ENCODE measurements at regions not wholly inside any gene's neighbourhood (a gene's known extent, or its start where the extent isn't known, plus 50 kb on each side); places are given as distances from the start of the nearest gene placed in this dataset.
A peak's percentile ranks its signal among the peaks of the same experiment; 100 is the strongest.
"Not testable (repeated sequence)": the region's sequence is repeated elsewhere in the genome, so short reads cannot be mapped to it uniquely, and the experiment has no call there.

DNA sequence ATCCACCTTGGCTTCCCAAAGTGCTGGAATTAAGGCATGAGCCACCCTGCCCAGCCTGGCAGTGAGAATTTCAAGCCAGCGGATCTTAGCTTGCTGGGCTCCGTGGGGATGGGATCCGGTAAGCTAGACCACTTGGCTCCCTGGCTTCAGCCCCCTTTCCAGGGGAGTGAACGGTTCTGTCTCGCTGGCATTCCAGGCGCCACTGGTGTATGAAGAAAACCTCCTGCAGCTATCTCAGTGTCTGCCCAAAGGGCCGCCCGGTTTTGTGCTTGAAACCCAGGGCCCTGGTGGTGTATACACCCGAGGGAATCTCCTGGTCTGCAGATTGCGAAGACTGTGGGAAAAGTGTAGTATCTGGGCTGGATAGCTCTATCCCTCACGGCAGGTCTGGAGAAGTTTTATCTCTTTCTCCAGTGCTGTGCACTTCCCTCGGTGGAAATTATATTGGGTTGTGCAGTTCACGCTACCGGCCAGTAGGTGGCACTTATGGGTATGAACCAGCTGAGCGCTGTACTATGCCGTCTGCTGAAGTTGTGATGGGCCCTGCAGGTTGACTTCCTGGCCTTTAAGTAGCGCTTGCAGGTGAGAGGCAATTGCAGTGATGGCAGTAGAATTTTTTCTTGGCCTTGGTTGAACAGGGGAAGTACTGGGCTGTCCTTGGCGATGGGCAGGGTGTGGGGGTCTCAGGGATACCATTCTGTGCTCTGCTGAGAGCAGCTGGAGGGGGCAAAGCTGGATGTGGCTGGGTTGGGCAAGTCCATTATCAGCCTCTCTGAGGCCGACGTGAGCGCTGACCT lies 138.0 kb upstream of the MTPN start:
- peak; percentile 73 for ATAC-seq (ENCODE audit: low FRiP score)
- DNase-seq (ENCODE audit: low spot score) = no peak
- TF ChIP-seq, protein P1, sequence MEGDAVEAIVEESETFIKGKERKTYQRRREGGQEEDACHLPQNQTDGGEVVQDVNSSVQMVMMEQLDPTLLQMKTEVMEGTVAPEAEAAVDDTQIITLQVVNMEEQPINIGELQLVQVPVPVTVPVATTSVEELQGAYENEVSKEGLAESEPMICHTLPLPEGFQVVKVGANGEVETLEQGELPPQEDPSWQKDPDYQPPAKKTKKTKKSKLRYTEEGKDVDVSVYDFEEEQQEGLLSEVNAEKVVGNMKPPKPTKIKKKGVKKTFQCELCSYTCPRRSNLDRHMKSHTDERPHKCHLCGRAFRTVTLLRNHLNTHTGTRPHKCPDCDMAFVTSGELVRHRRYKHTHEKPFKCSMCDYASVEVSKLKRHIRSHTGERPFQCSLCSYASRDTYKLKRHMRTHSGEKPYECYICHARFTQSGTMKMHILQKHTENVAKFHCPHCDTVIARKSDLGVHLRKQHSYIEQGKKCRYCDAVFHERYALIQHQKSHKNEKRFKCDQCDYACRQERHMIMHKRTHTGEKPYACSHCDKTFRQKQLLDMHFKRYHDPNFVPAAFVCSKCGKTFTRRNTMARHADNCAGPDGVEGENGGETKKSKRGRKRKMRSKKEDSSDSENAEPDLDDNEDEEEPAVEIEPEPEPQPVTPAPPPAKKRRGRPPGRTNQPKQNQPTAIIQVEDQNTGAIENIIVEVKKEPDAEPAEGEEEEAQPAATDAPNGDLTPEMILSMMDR (IDR thresholded peaks at IDR 0.05) = no peak

GRCh38 chr7:136114467-136114866 lies 137.3 kb upstream of the MTPN start:
- not testable (repeated sequence) for DNase-seq (ENCODE audit: low spot score); ATAC-seq (ENCODE audit: low FRiP score)

DNA sequence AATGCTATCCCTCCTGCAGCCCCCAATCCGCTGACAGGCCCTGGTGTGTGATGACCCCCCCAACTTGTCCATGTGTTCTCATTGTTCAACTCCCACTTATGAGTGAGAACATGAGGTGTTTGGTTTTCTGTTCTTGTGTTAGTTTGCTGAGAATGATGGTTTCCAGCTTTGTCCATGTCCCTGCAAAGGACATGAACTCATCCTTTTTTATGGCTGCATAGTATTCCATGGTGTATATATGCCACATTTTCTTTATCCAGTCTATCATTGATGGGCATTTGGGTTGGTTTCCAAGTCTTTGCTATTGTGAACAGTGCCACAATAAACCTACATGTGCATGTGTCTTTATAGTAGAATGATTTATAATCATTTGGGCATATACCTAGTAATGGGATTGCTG lies 131.9 kb upstream of the MTPN start:
- not testable (repeated sequence) for DNase-seq (ENCODE audit: low spot score); ATAC-seq (ENCODE audit: low FRiP score)

GRCh38 chr7:136105191-136105590 lies 128.0 kb upstream of the MTPN start:
- DNase-seq (ENCODE audit: low spot score) (no peak), ATAC-seq (ENCODE audit: low FRiP score) (no peak)
- TF ChIP-seq, protein P1 (IDR thresholded peaks at IDR 0.05) = no peak

DNA sequence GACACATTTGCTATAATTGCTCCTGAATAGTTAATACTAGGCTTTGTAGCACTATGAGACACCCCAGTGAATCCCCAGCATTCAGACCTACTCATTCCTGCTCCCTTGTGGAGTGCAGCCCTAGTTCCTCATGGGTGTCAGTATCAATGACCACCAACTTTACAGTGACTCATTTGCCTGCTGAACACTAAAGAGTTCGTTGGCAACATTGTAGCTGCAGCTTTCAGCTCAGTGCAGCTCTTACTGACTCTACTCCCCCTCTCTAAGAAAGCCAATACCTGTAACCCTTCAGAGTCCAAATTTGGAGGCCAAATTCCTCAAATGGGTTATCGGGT lies 127.1 kb upstream of the MTPN start:
- TF ChIP-seq, protein P1 (IDR thresholded peaks at IDR 0.05) = no peak
- DNase-seq (ENCODE audit: low spot score) = no peak
- no peak for ATAC-seq (ENCODE audit: low FRiP score)

GRCh38 chr7:136103545-136104268 lies 126.5 kb upstream of the MTPN start:
- ATAC-seq (ENCODE audit: low FRiP score) (no peak), DNase-seq (ENCODE audit: low spot score) (no peak)
- TF ChIP-seq, protein P1 (IDR thresholded peaks at IDR 0.05) = no peak

- ATAC-seq (ENCODE audit: low FRiP score) = no peak
- DNase-seq (ENCODE audit: low spot score) = no peak
- TF ChIP-seq, protein P1 (IDR thresholded peaks at IDR 0.05) = no peak
Measured at GRCh38 chr7:136102881-136103280, 125.7 kb upstream of the MTPN start.

GRCh38 chr7:136092714-136093113 lies 115.6 kb upstream of the MTPN start:
- not testable (repeated sequence) for ATAC-seq (ENCODE audit: low FRiP score); DNase-seq (ENCODE audit: low spot score)

All from omental fat pad (tissue), 3 donors.